Endothelial cell of umbilical vein (primary cell): ENCODE measurements at regions not wholly inside any gene's neighbourhood (a gene's known extent, or its start where the extent isn't known, plus 50 kb on each side); places are given as distances from the start of the nearest gene placed in this dataset.

ENCODE experiments used
- BruUV-seq: library from RNA; stranded (reverse); fragments of 400-500 nt; replicated peaks from 2 replicates; lab custom pipeline; 2021; lab: Mats Ljungman, UMichigan
- CTCF ChIA-PET: fragments of 300-600, 350-600 bp; sonication (Branson Sonifier 250); formaldehyde crosslinking; loops from one replicate; lab custom pipeline; 2021; ENCODE audit warnings: antibody characterized with exemption, inconsistent platforms; lab: Charles Lee
- POLR2A ChIA-PET: fragments of 300-600, 350-600 bp; sonication (Branson Sonifier 250); formaldehyde crosslinking; loops from one replicate; lab custom pipeline; 2021; ENCODE audit warnings: antibody characterized with exemption, inconsistent platforms; lab: Charles Lee
- DNase-seq: peaks from one replicate; pipeline ENCODE4 v3.0.0-alpha.2; 2011; ENCODE audit warnings: low read depth, low spot score
- FAIRE-seq: peaks from 2 replicates; lab custom pipeline; 2011; peaks lifted over from hg19 to GRCh38; lab: Jason Lieb, UNC
- H2AFZ ChIP-seq: 2 replicates; pipeline ENCODE4 v1.6.0; 2012; ENCODE audit warnings: low read depth, low read length, control low read depth, inconsistent platforms
- H3K27ac ChIP-seq: 2 replicates; pipeline ENCODE4 v1.5.1; 2011; ENCODE audit warnings: low read depth, mild to moderate bottlenecking, control low read depth, low read length, moderate library complexity; ENCODE audit not compliant: insufficient read depth
- H3K27me3 ChIP-seq, 2 experiments: 2 replicates each; pipeline versions ENCODE4 v1.6.0 to v1.6.1; 2011; ENCODE audit warnings: low read length in 2 of 2, mixed read lengths in 1 of 2; ENCODE audit not compliant: control insufficient read depth in 2 of 2, insufficient read depth in 2 of 2
- H3K36me3 ChIP-seq, 2 experiments: 2 replicates in 1 of 2; 3 replicates in 1 of 2; pipeline ENCODE4 v1.5.1; 2011; ENCODE audit warnings: low read length in 2 of 2, mild to moderate bottlenecking in 1 of 2, moderate library complexity in 1 of 2; ENCODE audit not compliant: control insufficient read depth in 2 of 2, insufficient read depth in 2 of 2; ENCODE audit errors: extremely low read depth in 1 of 2
- H3K4me1 ChIP-seq: 3 replicates; pipeline ENCODE4 v1.5.1; 2011; ENCODE audit warnings: mild to moderate bottlenecking, low read length; ENCODE audit not compliant: control insufficient read depth, insufficient read depth; ENCODE audit errors: extremely low read depth
- H3K4me2 ChIP-seq: 2 replicates; pipeline ENCODE4 v1.6.1; 2011; ENCODE audit warnings: low read length, control low read depth, mixed read lengths; ENCODE audit not compliant: insufficient read depth
- H3K4me3 ChIP-seq, 3 experiments: fragments of 200-600 bp in 1 of 3; sonication (generic), shearing (Covaris generic) in 1 of 3; replicated peaks in 1 of 3; 2 replicates each; pipeline ENCODE4 v1.5.1; 2011 to 2016; ENCODE audit warnings: control low read depth in 3 of 3, low read length in 3 of 3, mild to moderate bottlenecking in 2 of 3, inconsistent platforms in 1 of 3, low read depth in 1 of 3, moderate library complexity in 1 of 3; ENCODE audit not compliant: insufficient read depth in 1 of 3
- H3K79me2 ChIP-seq: 2 replicates; pipeline ENCODE4 v1.6.0; 2012; ENCODE audit warnings: low read length, inconsistent platforms; ENCODE audit not compliant: control insufficient read depth, insufficient read depth
- H3K9ac ChIP-seq: replicated peaks from 2 replicates; pipeline ENCODE3; 2011; ENCODE audit warnings: low read length, control low read depth; ENCODE audit not compliant: insufficient read depth; ENCODE audit errors: extremely low read depth
- H3K9me1 ChIP-seq: replicated peaks from 3 replicates; pipeline ENCODE4 v1.6.0; 2011; ENCODE audit warnings: mild to moderate bottlenecking, low read length; ENCODE audit not compliant: control insufficient read depth, insufficient read depth; ENCODE audit errors: extremely low read depth
- H3K9me3 ChIP-seq: replicated peaks from 2 replicates; pipeline ENCODE4 v1.5.1; 2012; ENCODE audit warnings: low read length, inconsistent platforms; ENCODE audit not compliant: control insufficient read depth, insufficient read depth
- H4K20me1 ChIP-seq: replicated peaks from 2 replicates; pipeline ENCODE3; 2011; ENCODE audit warnings: mild to moderate bottlenecking, low read length; ENCODE audit not compliant: control insufficient read depth, insufficient read depth; ENCODE audit errors: extremely low read depth
- EZH2 ChIP-seq: IDR thresholded peaks from 2 replicates; pipeline ENCODE4 v1.6.1; 2012; ENCODE audit warnings: borderline replicate concordance, low read depth, mild to moderate bottlenecking, moderate library complexity, low read length, inconsistent platforms; ENCODE audit not compliant: severe bottlenecking
- FOS ChIP-seq: IDR thresholded peaks from 2 replicates; pipeline ENCODE4 v1.6.1; 2011; ENCODE audit warnings: mild to moderate bottlenecking, low read length, moderate library complexity, borderline replicate concordance; ENCODE audit not compliant: insufficient read depth
- JUN ChIP-seq: IDR thresholded peaks from 2 replicates; pipeline ENCODE4 v1.6.1; 2011; ENCODE audit warnings: borderline replicate concordance, low read depth; ENCODE audit not compliant: insufficient read length, insufficient read depth
- POLR2AphosphoS5 ChIP-seq: IDR thresholded peaks from 2 replicates; pipeline ENCODE4 v1.6.1; 2012; ENCODE audit warnings: low read depth, mild to moderate bottlenecking, control low read depth, low read length, moderate library complexity; ENCODE audit not compliant: insufficient read depth
- dilution Hi-C: fragments of 300-500 bp; cut with MboI; formaldehyde crosslinking; loops from one replicate; pipeline ENCODE4 v1.15.0; 2019; ENCODE audit warnings: low sequenced_read_pairs; ENCODE audit not compliant: extremely low pct_ligation_motif_present
- intact Hi-C: fragments of 100-400 bp; cut with micrococcal nuclease; formaldehyde crosslinking; loops from one replicate; pipeline ENCODE4 v1.10.0; 2022

DNA sequence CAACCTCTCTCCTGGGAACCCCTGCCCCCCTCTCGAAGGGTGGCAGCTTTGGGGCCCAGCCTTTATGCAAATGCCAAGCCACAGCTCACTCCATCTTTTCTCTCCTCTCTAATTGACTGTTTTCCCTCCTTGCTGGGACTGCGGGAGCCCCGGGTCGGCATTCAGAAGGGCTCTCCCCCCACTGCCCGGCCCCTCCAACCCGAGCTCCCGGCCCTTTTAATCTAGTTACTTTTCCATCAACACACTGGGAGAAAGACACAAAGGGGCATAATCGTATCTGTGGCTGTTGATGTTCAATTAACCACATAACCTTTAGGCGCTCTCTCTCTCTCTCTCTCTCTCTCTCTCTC, 95.4 kb downstream of the INHBB start:
- H3K36me3 ChIP-seq: no peaks in the 10 kb centered on the region
- H3K27ac ChIP-seq: no peak overlapping the region
- dilution Hi-C loops (no loop called here), intact Hi-C loops (loop anchor here (10.0 kb wide), 1 partner anchor 233 kb away; no protein-coding TSS in a partner anchor)
- TF ChIP-seq JUN (no peak), POLR2AphosphoS5 (no peak)
- CTCF ChIA-PET: no interaction called here
- no peaks in the 10 kb centered on the region for H3K4me1 ChIP-seq
- no TSS peak for BruUV-seq
- POLR2A ChIA-PET: no interaction called here
- H3K4me2 ChIP-seq: no peak overlapping the region
- FAIRE-seq (no peak), DNase-seq (no peak)
- H3K79me2 ChIP-seq: no peaks in the 10 kb centered on the region
- H3K27me3 ChIP-seq: peaks cover 29 to 37% of the 10 kb centered on the region in 2 experiments
- no peak overlapping the region for H3K9ac ChIP-seq
- H3K4me3 ChIP-seq: no peak overlapping the region
- H4K20me1 ChIP-seq: no peaks in the 10 kb centered on the region
- H3K9me3 ChIP-seq: no peaks in the 10 kb centered on the region
- H2AFZ ChIP-seq: no peak overlapping the region
- H3K9me1 ChIP-seq: no peaks in the 10 kb centered on the region

DNA sequence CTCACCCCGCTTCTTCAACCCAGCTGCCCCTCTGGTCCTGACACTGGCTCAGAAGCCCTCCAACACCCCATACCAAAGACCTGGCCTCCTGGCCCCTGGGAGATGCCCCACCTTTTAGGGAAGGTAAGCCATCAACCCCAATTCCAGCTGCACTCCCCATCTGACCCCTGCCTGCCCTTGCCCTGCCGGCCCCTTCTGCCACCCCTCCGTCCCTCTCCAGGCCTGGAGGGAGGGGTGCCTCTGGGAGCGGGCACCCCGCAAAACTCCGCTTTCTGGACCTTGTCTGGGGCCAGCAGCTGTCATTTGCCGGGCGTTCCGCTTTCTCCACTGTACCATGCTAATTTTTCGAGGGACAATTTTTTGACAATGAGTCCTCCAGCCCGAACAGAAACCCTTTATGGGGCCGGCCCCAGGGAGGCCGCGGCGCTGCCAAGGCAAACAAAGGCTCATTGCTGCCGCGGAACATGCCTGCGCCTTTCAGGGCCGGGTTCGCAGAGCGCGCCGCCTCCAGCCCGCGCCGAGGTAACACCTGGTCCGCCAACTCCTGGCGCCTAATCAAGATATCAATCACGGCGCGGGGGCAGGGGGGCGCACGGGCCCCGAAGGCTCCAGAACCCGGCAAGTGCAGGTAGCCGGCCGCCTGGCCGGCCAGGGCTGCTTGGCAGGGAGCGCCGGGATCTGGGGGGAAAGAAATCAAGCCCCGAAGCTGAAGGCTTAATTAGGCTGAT, 96.0 kb downstream of the INHBB start:
- intact Hi-C loops: loop anchor here (10.0 kb wide), 1 partner anchor 233 kb away; no protein-coding TSS in a partner anchor

More for the DNA sequence above, 96.0 kb downstream of the INHBB start:
- Histone ChIP-seq H2AFZ (no peak overlapping the region), H3K36me3 (no peaks in the 10 kb centered on the region), H3K79me2 (no peaks in the 10 kb centered on the region), H3K9ac (no peak overlapping the region), H3K27me3 (peaks cover 29 to 37% of the 10 kb centered on the region in 2 experiments), H3K4me3 (no peak overlapping the region), H4K20me1 (no peaks in the 10 kb centered on the region), H3K4me1 (no peaks in the 10 kb centered on the region), H3K4me2 (no peak overlapping the region), H3K9me1 (no peaks in the 10 kb centered on the region), H3K27ac (no peak overlapping the region), H3K9me3 (no peaks in the 10 kb centered on the region)
- POLR2A ChIA-PET: no interaction called here
- CTCF ChIA-PET: no interaction called here
- TF ChIP-seq FOS (no peak), EZH2 (peak; percentile 90)
- dilution Hi-C loops: no loop called here
- DNase-seq: no peak
- no peak for FAIRE-seq
- BruUV-seq: no TSS peak
